ENCODE measurements at regions not wholly inside any gene's neighbourhood (a gene's known extent, or its start where the extent isn't known, plus 50 kb on each side); places are given as distances from the start of the nearest gene placed in this dataset.

DNA sequence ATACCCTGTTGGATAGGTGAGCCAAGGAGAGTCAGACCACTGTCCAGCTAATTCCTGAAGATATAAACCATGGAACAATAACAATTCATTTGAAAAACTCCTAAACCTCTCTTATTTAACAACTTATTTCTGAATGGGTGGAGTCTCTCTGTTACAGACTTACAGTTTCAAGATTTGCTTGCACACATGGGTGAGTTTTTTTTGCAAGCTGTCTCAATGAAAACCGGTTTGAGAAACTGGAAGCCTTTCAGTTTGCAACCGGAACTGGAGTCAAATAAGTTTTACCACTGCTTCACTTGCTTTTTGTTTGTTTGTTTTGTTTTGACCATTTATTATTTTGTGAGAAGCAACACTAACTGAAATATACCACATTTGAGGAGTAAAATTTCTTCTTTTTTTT, 243.8 kb downstream of the MTERF1 start:
- Histone ChIP-seq H3F3A (ENCODE audit: insufficient read depth, low read length) (no peaks in the 10 kb centered on the region), H3K4me1 (ENCODE audit: insufficient read depth, low read length, severe bottlenecking) (no peaks in the 10 kb centered on the region), H2AFZ (ENCODE audit: low read length) (no peak overlapping the region), H3K9me2 (ENCODE audit: low read depth, low read length) (no peaks in the 10 kb centered on the region), H3K27me3 (ENCODE audit: insufficient read depth, low read length) (no peaks in the 10 kb centered on the region), H4K20me1 (ENCODE audit: insufficient read depth, low read length) (no peaks in the 10 kb centered on the region), H3K9ac (ENCODE audit: low read length) (no peak overlapping the region), H3K36me3 (ENCODE audit: insufficient read depth, low read length) (no peaks in the 10 kb centered on the region), H3K79me2 (ENCODE audit: insufficient read depth, low read length) (no peaks in the 10 kb centered on the region), H3K27ac (ENCODE audit: low read depth, low read length, poor library complexity, severe bottlenecking) (no peak overlapping the region), H3K9me3 (ENCODE audit: low read length) (no peaks in the 10 kb centered on the region), H3K4me2 (ENCODE audit: low read length) (no peak overlapping the region), H3K4me3 (ENCODE audit: low read depth, low read length, poor library complexity, severe bottlenecking) (no peak overlapping the region)
- TF ChIP-seq, protein P1, sequence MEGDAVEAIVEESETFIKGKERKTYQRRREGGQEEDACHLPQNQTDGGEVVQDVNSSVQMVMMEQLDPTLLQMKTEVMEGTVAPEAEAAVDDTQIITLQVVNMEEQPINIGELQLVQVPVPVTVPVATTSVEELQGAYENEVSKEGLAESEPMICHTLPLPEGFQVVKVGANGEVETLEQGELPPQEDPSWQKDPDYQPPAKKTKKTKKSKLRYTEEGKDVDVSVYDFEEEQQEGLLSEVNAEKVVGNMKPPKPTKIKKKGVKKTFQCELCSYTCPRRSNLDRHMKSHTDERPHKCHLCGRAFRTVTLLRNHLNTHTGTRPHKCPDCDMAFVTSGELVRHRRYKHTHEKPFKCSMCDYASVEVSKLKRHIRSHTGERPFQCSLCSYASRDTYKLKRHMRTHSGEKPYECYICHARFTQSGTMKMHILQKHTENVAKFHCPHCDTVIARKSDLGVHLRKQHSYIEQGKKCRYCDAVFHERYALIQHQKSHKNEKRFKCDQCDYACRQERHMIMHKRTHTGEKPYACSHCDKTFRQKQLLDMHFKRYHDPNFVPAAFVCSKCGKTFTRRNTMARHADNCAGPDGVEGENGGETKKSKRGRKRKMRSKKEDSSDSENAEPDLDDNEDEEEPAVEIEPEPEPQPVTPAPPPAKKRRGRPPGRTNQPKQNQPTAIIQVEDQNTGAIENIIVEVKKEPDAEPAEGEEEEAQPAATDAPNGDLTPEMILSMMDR (IDR thresholded peaks at IDR 0.05; ENCODE audit: low read length), result no peak
- TF ChIP-seq EZH2 (IDR thresholded peaks at IDR 0.05; ENCODE audit: borderline replicate concordance, low read length), result no peak

DNA sequence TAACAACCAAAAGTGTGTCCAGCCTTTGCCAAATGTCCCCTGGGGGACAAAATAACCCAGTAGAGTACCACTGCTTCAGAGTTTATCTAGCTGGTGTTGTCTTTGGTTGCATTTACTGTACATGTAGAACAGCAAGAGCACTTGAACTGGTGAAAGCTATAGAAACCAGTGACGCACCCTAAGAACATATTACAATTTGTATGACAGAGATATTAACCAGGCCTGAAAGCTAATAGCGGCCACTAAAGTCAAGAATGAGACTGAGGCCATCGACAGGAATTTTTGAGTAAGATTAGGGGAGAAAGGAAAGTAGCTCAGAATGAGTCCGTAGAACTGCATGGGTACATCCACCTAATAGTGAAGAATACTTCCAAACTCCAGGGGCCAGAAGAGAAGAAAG, 236.2 kb downstream of the MTERF1 start:
- no peak for TF ChIP-seq EZH2 (IDR thresholded peaks at IDR 0.05; ENCODE audit: borderline replicate concordance, low read length)
- TF ChIP-seq, protein P1 (IDR thresholded peaks at IDR 0.05; ENCODE audit: low read length), result no peak
- Histone ChIP-seq H3K27me3 (ENCODE audit: insufficient read depth, low read length) (no peaks in the 10 kb centered on the region), H3K36me3 (ENCODE audit: insufficient read depth, low read length) (no peaks in the 10 kb centered on the region), H3K4me3 (ENCODE audit: low read depth, low read length, poor library complexity, severe bottlenecking) (no peak overlapping the region), H3K79me2 (ENCODE audit: insufficient read depth, low read length) (no peaks in the 10 kb centered on the region), H3F3A (ENCODE audit: insufficient read depth, low read length) (no peaks in the 10 kb centered on the region), H3K4me2 (ENCODE audit: low read length) (no peak overlapping the region), H3K9me2 (ENCODE audit: low read depth, low read length) (no peaks in the 10 kb centered on the region), H3K9me3 (ENCODE audit: low read length) (no peaks in the 10 kb centered on the region), H4K20me1 (ENCODE audit: insufficient read depth, low read length) (no peaks in the 10 kb centered on the region), H3K27ac (ENCODE audit: low read depth, low read length, poor library complexity, severe bottlenecking) (no peak overlapping the region), H3K4me1 (ENCODE audit: insufficient read depth, low read length, severe bottlenecking) (no peaks in the 10 kb centered on the region), H3K9ac (ENCODE audit: low read length) (no peak overlapping the region), H2AFZ (ENCODE audit: low read length) (no peak overlapping the region)

DNA sequence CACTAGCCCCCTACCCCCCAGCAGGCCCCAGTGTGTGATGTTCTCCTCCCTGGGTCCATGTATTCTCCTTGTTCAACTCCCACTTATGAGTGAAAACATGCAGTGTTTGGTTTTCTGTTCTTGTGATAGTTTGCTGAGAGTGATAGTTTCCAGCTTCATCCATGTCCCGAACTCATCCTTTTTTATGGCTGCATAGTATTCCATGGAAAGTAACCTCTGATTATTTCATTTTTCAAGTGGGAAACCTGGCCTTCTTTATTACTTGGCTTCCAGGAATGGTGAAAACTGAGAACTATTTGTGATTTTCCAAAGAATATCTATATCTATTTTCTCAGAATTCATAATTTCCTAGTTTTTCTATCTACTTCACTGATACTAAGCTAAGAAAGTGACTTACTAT, 235.0 kb downstream of the MTERF1 start:
- Histone ChIP-seq H2AFZ (ENCODE audit: low read length) (no peak overlapping the region), H3K36me3 (ENCODE audit: insufficient read depth, low read length) (no peaks in the 10 kb centered on the region), H4K20me1 (ENCODE audit: insufficient read depth, low read length) (no peaks in the 10 kb centered on the region), H3K9ac (ENCODE audit: low read length) (no peak overlapping the region), H3K79me2 (ENCODE audit: insufficient read depth, low read length) (no peaks in the 10 kb centered on the region), H3K27ac (ENCODE audit: low read depth, low read length, poor library complexity, severe bottlenecking) (no peak overlapping the region), H3K4me3 (ENCODE audit: low read depth, low read length, poor library complexity, severe bottlenecking) (no peak overlapping the region), H3F3A (ENCODE audit: insufficient read depth, low read length) (no peaks in the 10 kb centered on the region), H3K9me3 (ENCODE audit: low read length) (no peaks in the 10 kb centered on the region), H3K4me1 (ENCODE audit: insufficient read depth, low read length, severe bottlenecking) (no peaks in the 10 kb centered on the region), H3K27me3 (ENCODE audit: insufficient read depth, low read length) (no peaks in the 10 kb centered on the region), H3K9me2 (ENCODE audit: low read depth, low read length) (no peaks in the 10 kb centered on the region), H3K4me2 (ENCODE audit: low read length) (no peak overlapping the region)
- TF ChIP-seq, protein P1 (IDR thresholded peaks at IDR 0.05; ENCODE audit: low read length), result no peak
- no peak for TF ChIP-seq EZH2 (IDR thresholded peaks at IDR 0.05; ENCODE audit: borderline replicate concordance, low read length)

All from OCI-LY1 (cell line).